Subcutaneous abdominal adipose tissue (tissue), 5 donors: ENCODE measurements at regions not wholly inside any gene's neighbourhood (a gene's known extent, or its start where the extent isn't known, plus 50 kb on each side); places are given as distances from the start of the nearest gene placed in this dataset.

Experiments used
- H3K27ac ChIP-seq: one replicate; pipeline ENCODE4 v1.7.0; 2013; ENCODE audit warnings: low read depth, mild to moderate bottlenecking, inconsistent platforms, low read length, moderate library complexity
- H3K27me3 ChIP-seq, 5 donors: one replicate each; pipeline ENCODE4 v1.7.0; 2013; ENCODE audit warnings: low read length in 5 of 5, inconsistent platforms in 1 of 5; ENCODE audit not compliant: control insufficient read depth in 5 of 5, insufficient read depth in 4 of 5
- H3K36me3 ChIP-seq, 5 donors: one replicate each; pipeline ENCODE4 v1.7.0; 2013; ENCODE audit warnings: low read length in 5 of 5; ENCODE audit not compliant: control insufficient read depth in 5 of 5, insufficient read depth in 5 of 5
- H3K4me1 ChIP-seq, 5 donors: one replicate each; pipeline ENCODE4 v1.7.0; 2013; ENCODE audit warnings: low read length in 5 of 5, mild to moderate bottlenecking in 3 of 5, moderate library complexity in 1 of 5; ENCODE audit not compliant: control insufficient read depth in 5 of 5, insufficient read depth in 5 of 5
- H3K4me3 ChIP-seq, 5 donors: one replicate each; pipeline ENCODE4 v1.7.0; 2013; ENCODE audit warnings: low read length in 5 of 5, low read depth in 1 of 5
- H3K9ac ChIP-seq, 5 donors: one replicate each; pipeline ENCODE4 v1.7.0; 2013; ENCODE audit warnings: low read length in 5 of 5, mild to moderate bottlenecking in 4 of 5, moderate library complexity in 3 of 5
- H3K9me3 ChIP-seq, 5 donors: one replicate each; pipeline ENCODE4 v1.7.0; 2013; ENCODE audit warnings: low read length in 5 of 5; ENCODE audit not compliant: control insufficient read depth in 5 of 5
- donor health status: healthy.
- donor health status: healthy.
- donor health status: healthy.
- donor health status: healthy.
- donor health status: healthy.

DNA sequence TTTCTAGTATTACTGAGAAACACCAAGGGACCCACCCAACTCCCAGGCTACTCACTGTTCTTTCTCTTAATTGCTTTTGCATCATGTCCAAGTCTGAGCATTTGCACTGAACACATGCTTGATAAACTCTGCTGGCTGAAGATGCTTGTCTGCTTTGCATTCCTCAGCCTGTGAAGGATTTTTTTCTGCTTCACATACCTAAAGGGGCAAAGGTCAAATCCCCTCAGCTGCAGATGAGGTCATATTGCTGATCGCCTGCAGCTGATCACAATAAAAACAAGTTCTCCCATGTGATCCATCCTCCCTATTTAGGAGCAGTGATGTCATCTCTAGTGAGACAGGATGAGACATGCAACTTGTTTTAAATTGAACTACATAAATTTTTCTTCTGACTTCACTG is 84.6 kb upstream of the DCBLD2 start:
- H3K36me3 ChIP-seq, result no peaks in the 10 kb centered on the region
- H3K9me3 ChIP-seq, result no peaks in the 10 kb centered on the region
- H3K27me3 ChIP-seq, result no peaks in the 10 kb centered on the region
- H3K27ac ChIP-seq, result no peak overlapping the region
- H3K4me3 ChIP-seq, result no peak overlapping the region
- H3K9ac ChIP-seq, result no peak overlapping the region
- no peaks in the 10 kb centered on the region for H3K4me1 ChIP-seq

DNA sequence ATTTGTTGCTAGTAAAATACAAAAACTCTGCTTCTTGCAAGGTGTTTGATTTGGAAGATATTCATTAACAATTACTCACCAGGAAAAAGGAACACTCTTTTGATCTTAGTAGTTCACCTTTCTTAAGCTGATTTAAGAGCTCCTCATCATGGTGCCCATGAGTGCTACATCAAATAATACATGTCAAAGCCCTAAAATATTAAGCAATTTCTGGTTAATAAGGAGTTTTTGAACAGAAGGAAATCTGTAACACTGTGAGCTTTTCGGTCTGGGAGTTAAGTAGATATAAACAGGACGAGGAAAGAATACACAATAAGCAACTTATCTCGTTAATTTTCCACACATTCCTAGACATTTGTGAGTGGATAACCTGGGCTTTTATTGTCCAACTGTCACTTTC is 83.9 kb upstream of the DCBLD2 start:
- Histone ChIP-seq H3K27me3 (no peaks in the 10 kb centered on the region), H3K9me3 (no peaks in the 10 kb centered on the region), H3K9ac (no peak overlapping the region), H3K4me1 (no peaks in the 10 kb centered on the region), H3K36me3 (no peaks in the 10 kb centered on the region), H3K27ac (no peak overlapping the region), H3K4me3 (no peak overlapping the region)

DNA sequence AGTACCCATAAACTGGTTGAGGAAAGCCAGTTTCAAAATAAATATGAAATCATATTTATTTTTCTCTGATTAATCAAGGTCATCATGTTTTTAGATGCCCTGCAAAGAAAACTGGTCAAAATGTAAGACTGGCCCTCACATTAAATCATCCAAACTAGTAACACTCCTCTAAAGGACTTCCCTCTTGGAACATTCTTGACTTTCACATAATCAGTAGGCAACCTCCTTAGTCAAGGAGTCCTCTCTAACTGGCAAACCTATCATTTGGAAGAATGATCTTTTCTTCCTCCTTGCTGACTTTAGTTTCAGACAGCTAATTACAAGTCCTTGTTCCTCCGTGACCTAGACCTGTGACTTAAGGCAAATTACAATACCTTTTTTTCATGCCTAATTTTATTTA is 82.5 kb upstream of the DCBLD2 start:
- H3K36me3 ChIP-seq, result no peaks in the 10 kb centered on the region
- H3K4me1 ChIP-seq, result no peaks in the 10 kb centered on the region
- no peaks in the 10 kb centered on the region for H3K9me3 ChIP-seq
- H3K9ac ChIP-seq, result no peak overlapping the region
- no peak overlapping the region for H3K27ac ChIP-seq
- no peak overlapping the region for H3K4me3 ChIP-seq
- no peaks in the 10 kb centered on the region for H3K27me3 ChIP-seq

- Histone ChIP-seq H3K27me3 (no peaks in the 10 kb centered on the region), H3K4me1 (no peaks in the 10 kb centered on the region), H3K36me3 (no peaks in the 10 kb centered on the region), H3K9ac (no peak overlapping the region), H3K27ac (no peak overlapping the region), H3K4me3 (no peak overlapping the region), H3K9me3 (no peaks in the 10 kb centered on the region)
These were observed 80.9 kb upstream of the DCBLD2 start for GRCh38 chr3:98982351-98982750.

- H3K9me3 ChIP-seq, result no peaks in the 10 kb centered on the region
- H3K4me3 ChIP-seq, result no peak overlapping the region
- no peaks in the 10 kb centered on the region for H3K36me3 ChIP-seq
- H3K9ac ChIP-seq, result no peak overlapping the region
- H3K27me3 ChIP-seq, result no peaks in the 10 kb centered on the region
- no peak overlapping the region for H3K27ac ChIP-seq
- no peaks in the 10 kb centered on the region for H3K4me1 ChIP-seq
These were observed 79.6 kb upstream of the DCBLD2 start for GRCh38 chr3:98980915-98981596.

DNA sequence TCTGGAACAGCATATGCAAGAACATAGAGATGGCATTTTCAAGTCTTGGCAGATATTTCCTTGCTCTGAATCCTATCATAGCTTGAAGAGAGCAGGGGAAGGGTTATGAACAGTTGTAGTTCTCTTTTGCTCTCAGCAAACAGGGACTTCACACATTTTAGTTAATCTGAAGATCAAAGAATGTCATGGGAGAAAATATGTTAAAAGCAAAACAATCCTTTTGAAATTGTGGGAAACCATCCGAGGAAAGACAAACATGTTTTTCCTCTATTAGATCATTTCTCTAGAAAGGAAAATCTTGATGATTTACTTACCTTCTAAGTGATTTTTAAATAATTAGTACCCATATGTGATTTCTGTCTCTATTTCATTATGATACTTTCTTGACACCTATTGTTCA is 77.8 kb upstream of the DCBLD2 start:
- Histone ChIP-seq H3K9ac (no peak overlapping the region), H3K4me1 (no peaks in the 10 kb centered on the region), H3K27ac (no peak overlapping the region), H3K36me3 (no peaks in the 10 kb centered on the region), H3K27me3 (no peaks in the 10 kb centered on the region), H3K9me3 (peaks cover 0 to 4% (median 0%) of the 10 kb centered on the region in 5 donors), H3K4me3 (no peak overlapping the region)

- peaks cover 0 to 4% (median 0%) of the 10 kb centered on the region in 5 donors for H3K9me3 ChIP-seq
- no peaks in the 10 kb centered on the region for H3K4me1 ChIP-seq
- H3K27me3 ChIP-seq, result no peaks in the 10 kb centered on the region
- no peak overlapping the region for H3K27ac ChIP-seq
- no peak overlapping the region for H3K9ac ChIP-seq
- H3K36me3 ChIP-seq, result no peaks in the 10 kb centered on the region
- H3K4me3 ChIP-seq, result no peak overlapping the region
These were observed 76.7 kb upstream of the DCBLD2 start for GRCh38 chr3:98978068-98978811.

- H3K36me3 ChIP-seq, result no peaks in the 10 kb centered on the region
- no peak overlapping the region for H3K9ac ChIP-seq
- no peak overlapping the region for H3K4me3 ChIP-seq
- no peaks in the 10 kb centered on the region for H3K27me3 ChIP-seq
- H3K27ac ChIP-seq, result no peak overlapping the region
- H3K9me3 ChIP-seq, result peaks cover 0 to 4% (median 0%) of the 10 kb centered on the region in 5 donors
- no peaks in the 10 kb centered on the region for H3K4me1 ChIP-seq
These were observed 76.0 kb upstream of the DCBLD2 start for GRCh38 chr3:98977520-98977919.

DNA sequence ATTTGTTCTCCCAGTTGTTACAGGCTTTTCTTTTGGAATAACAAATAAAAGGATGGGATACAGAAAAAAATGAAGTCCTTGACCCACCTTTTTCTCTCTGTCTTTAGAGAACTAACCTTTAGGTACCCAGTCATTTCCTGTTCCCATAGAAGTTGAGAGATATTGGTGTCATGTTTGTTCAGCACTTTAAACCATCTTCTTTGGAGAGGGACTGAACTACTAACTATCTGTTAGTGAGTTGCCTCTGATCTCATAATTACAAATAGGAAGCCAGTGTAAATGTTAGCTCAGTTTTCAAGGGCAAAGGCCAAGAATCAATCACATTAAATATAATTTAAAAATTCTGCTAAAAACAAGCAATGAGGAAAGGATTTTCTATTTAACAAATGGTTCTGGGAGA is 72.9 kb upstream of the DCBLD2 start:
- no peak overlapping the region for H3K9ac ChIP-seq
- H3K4me3 ChIP-seq, result no peak overlapping the region
- no peak overlapping the region for H3K27ac ChIP-seq
- no peaks in the 10 kb centered on the region for H3K36me3 ChIP-seq
- H3K27me3 ChIP-seq, result no peaks in the 10 kb centered on the region
- H3K9me3 ChIP-seq, result peaks cover 0 to 4% (median 0%) of the 10 kb centered on the region in 5 donors
- H3K4me1 ChIP-seq, result no peaks in the 10 kb centered on the region

DNA sequence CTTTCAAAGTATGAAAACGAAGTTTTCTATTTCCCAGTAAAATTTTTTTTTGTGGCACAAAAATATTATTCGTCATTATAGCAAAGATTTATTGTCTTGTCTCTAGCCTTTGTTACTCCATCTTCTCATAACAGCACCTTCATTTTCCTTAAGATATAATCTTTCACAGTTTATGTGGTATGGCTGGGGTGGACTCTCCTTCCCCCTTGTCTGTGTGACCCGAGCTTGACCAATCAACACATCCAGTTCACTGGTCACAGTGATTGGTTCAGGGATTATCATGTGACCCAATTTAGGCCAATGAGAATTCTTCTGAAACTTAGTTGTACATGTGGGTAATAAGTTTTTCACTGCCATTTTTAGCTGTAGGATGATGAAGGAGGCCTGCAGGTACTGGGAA is 71.2 kb upstream of the DCBLD2 start:
- Histone ChIP-seq H3K9me3 (peaks cover 0 to 4% (median 0%) of the 10 kb centered on the region in 5 donors), H3K4me3 (no peak overlapping the region), H3K36me3 (no peaks in the 10 kb centered on the region), H3K27ac (no peak overlapping the region), H3K9ac (no peak overlapping the region), H3K4me1 (no peaks in the 10 kb centered on the region), H3K27me3 (no peaks in the 10 kb centered on the region)
